T-helper 1 cell treated with Interleukin-12 subunit alpha and Interleukin-12 subunit beta and Interleukin-4 antibody, amounts not matched to agents 30 μg/mL and 1 μg/mL, for 36 hours (primary cell): ENCODE measurements at regions not wholly inside any gene's neighbourhood (a gene's known extent, or its start where the extent isn't known, plus 50 kb on each side); places are given as distances from the start of the nearest gene placed in this dataset.

Source experiments
- H3K27ac Mint-ChIP-seq: one replicate; pipeline ENCODE4 v1.8.0; 2021; ENCODE audit warnings: mild to moderate bottlenecking, mixed read lengths
- H3K27me3 Mint-ChIP-seq: one replicate; pipeline ENCODE4 v1.8.0; 2021; ENCODE audit warnings: low read depth, mixed read lengths
- H3K36me3 Mint-ChIP-seq: one replicate; pipeline ENCODE4 v1.8.0; 2021; ENCODE audit warnings: low read depth, mixed read lengths
- H3K4me1 Mint-ChIP-seq: one replicate; pipeline ENCODE4 v1.8.0; 2021; ENCODE audit warnings: low read depth, mixed read lengths
- H3K4me3 Mint-ChIP-seq: one replicate; pipeline ENCODE4 v1.8.0; 2021; ENCODE audit warnings: mild to moderate bottlenecking, moderate library complexity, mixed read lengths
- H3K9me3 Mint-ChIP-seq: one replicate; pipeline ENCODE4 v1.8.0; 2021; ENCODE audit warnings: mixed read lengths

- no peaks in the 10 kb centered on the region for H3K4me1 Mint-ChIP-seq
- H3K27me3 Mint-ChIP-seq = no peaks in the 10 kb centered on the region
- no peak overlapping the region for H3K4me3 Mint-ChIP-seq
- no peaks in the 10 kb centered on the region for H3K36me3 Mint-ChIP-seq
- H3K27ac Mint-ChIP-seq = no peak overlapping the region
- H3K9me3 Mint-ChIP-seq = no peaks in the 10 kb centered on the region
Observed at GRCh38 chr16:86898386-86898785, 320.0 kb downstream of the FOXL1 start.

GRCh38 chr16:86899151-86899550 lies 320.8 kb downstream of the FOXL1 start:
- Mint-ChIP-seq H3K9me3 (no peaks in the 10 kb centered on the region), H3K36me3 (no peaks in the 10 kb centered on the region), H3K27ac (no peak overlapping the region), H3K27me3 (no peaks in the 10 kb centered on the region), H3K4me1 (no peaks in the 10 kb centered on the region), H3K4me3 (no peak overlapping the region)

GRCh38 chr16:86899757-86900156 lies 321.4 kb downstream of the FOXL1 start:
- no peaks in the 10 kb centered on the region for H3K27me3 Mint-ChIP-seq
- no peaks in the 10 kb centered on the region for H3K9me3 Mint-ChIP-seq
- no peaks in the 10 kb centered on the region for H3K4me1 Mint-ChIP-seq
- no peak overlapping the region for H3K27ac Mint-ChIP-seq
- H3K4me3 Mint-ChIP-seq = no peak overlapping the region
- H3K36me3 Mint-ChIP-seq = no peaks in the 10 kb centered on the region

- no peaks in the 10 kb centered on the region for H3K36me3 Mint-ChIP-seq
- no peaks in the 10 kb centered on the region for H3K4me1 Mint-ChIP-seq
- no peaks in the 10 kb centered on the region for H3K27me3 Mint-ChIP-seq
- no peak overlapping the region for H3K4me3 Mint-ChIP-seq
- no peak overlapping the region for H3K27ac Mint-ChIP-seq
- no peaks in the 10 kb centered on the region for H3K9me3 Mint-ChIP-seq
Observed at GRCh38 chr16:86901483-86901882, 323.1 kb downstream of the FOXL1 start.

GRCh38 chr16:86902656-86903001 lies 324.3 kb downstream of the FOXL1 start:
- no peaks in the 10 kb centered on the region for H3K36me3 Mint-ChIP-seq
- H3K4me1 Mint-ChIP-seq = no peaks in the 10 kb centered on the region
- no peaks in the 10 kb centered on the region for H3K27me3 Mint-ChIP-seq
- H3K4me3 Mint-ChIP-seq = no peak overlapping the region
- H3K27ac Mint-ChIP-seq = no peak overlapping the region
- no peaks in the 10 kb centered on the region for H3K9me3 Mint-ChIP-seq

- H3K4me1 Mint-ChIP-seq = no peaks in the 10 kb centered on the region
- no peak overlapping the region for H3K27ac Mint-ChIP-seq
- H3K4me3 Mint-ChIP-seq = no peak overlapping the region
- no peaks in the 10 kb centered on the region for H3K9me3 Mint-ChIP-seq
- no peaks in the 10 kb centered on the region for H3K27me3 Mint-ChIP-seq
- no peaks in the 10 kb centered on the region for H3K36me3 Mint-ChIP-seq
Observed at GRCh38 chr16:86903068-86903467, 324.7 kb downstream of the FOXL1 start.

GRCh38 chr16:86905302-86905701 lies 327.0 kb downstream of the FOXL1 start:
- Mint-ChIP-seq H3K4me3 (no peak overlapping the region), H3K27me3 (no peaks in the 10 kb centered on the region), H3K9me3 (no peaks in the 10 kb centered on the region), H3K27ac (no peak overlapping the region), H3K4me1 (no peaks in the 10 kb centered on the region), H3K36me3 (no peaks in the 10 kb centered on the region)

- Mint-ChIP-seq H3K4me3 (no peak overlapping the region), H3K36me3 (no peaks in the 10 kb centered on the region), H3K27me3 (no peaks in the 10 kb centered on the region), H3K9me3 (no peaks in the 10 kb centered on the region), H3K27ac (no peak overlapping the region), H3K4me1 (no peaks in the 10 kb centered on the region)
Observed at GRCh38 chr16:86906623-86907022, 328.3 kb downstream of the FOXL1 start.

- Mint-ChIP-seq H3K4me3 (no peak overlapping the region), H3K27ac (no peak overlapping the region), H3K4me1 (no peaks in the 10 kb centered on the region), H3K9me3 (no peaks in the 10 kb centered on the region), H3K27me3 (no peaks in the 10 kb centered on the region), H3K36me3 (no peaks in the 10 kb centered on the region)
Observed at GRCh38 chr16:86909359-86910160, 331.2 kb downstream of the FOXL1 start.

GRCh38 chr16:86910161-86910769 lies 331.9 kb downstream of the FOXL1 start:
- Mint-ChIP-seq H3K4me1 (no peaks in the 10 kb centered on the region), H3K4me3 (no peak overlapping the region), H3K27me3 (no peaks in the 10 kb centered on the region), H3K27ac (no peak overlapping the region), H3K36me3 (no peaks in the 10 kb centered on the region), H3K9me3 (no peaks in the 10 kb centered on the region)

GRCh38 chr16:86911437-86911958 lies 333.1 kb downstream of the FOXL1 start:
- Mint-ChIP-seq H3K27ac (no peak overlapping the region), H3K27me3 (no peaks in the 10 kb centered on the region), H3K9me3 (no peaks in the 10 kb centered on the region), H3K4me3 (no peak overlapping the region), H3K4me1 (no peaks in the 10 kb centered on the region), H3K36me3 (no peaks in the 10 kb centered on the region)

- no peak overlapping the region for H3K27ac Mint-ChIP-seq
- H3K4me1 Mint-ChIP-seq = no peaks in the 10 kb centered on the region
- H3K4me3 Mint-ChIP-seq = no peak overlapping the region
- no peaks in the 10 kb centered on the region for H3K27me3 Mint-ChIP-seq
- H3K9me3 Mint-ChIP-seq = no peaks in the 10 kb centered on the region
- H3K36me3 Mint-ChIP-seq = no peaks in the 10 kb centered on the region
Observed at GRCh38 chr16:86913886-86914285, 335.5 kb downstream of the FOXL1 start.

GRCh38 chr16:86914876-86915717 lies 336.7 kb downstream of the FOXL1 start:
- H3K9me3 Mint-ChIP-seq = no peaks in the 10 kb centered on the region
- no peak overlapping the region for H3K4me3 Mint-ChIP-seq
- H3K36me3 Mint-ChIP-seq = no peaks in the 10 kb centered on the region
- H3K27ac Mint-ChIP-seq = no peak overlapping the region
- peaks cover 3% of the 10 kb centered on the region for H3K27me3 Mint-ChIP-seq
- no peaks in the 10 kb centered on the region for H3K4me1 Mint-ChIP-seq

- no peak overlapping the region for H3K27ac Mint-ChIP-seq
- no peaks in the 10 kb centered on the region for H3K4me1 Mint-ChIP-seq
- H3K9me3 Mint-ChIP-seq = peaks cover 6% of the 10 kb centered on the region
- H3K36me3 Mint-ChIP-seq = no peaks in the 10 kb centered on the region
- H3K4me3 Mint-ChIP-seq = no peak overlapping the region
- peaks cover 9% of the 10 kb centered on the region for H3K27me3 Mint-ChIP-seq
Observed at GRCh38 chr16:86917471-86918365, 339.4 kb downstream of the FOXL1 start.
